ENCODE measurements at regions not wholly inside any gene's neighbourhood (a gene's known extent, or its start where the extent isn't known, plus 50 kb on each side); places are given as distances from the start of the nearest gene placed in this dataset.

DNA sequence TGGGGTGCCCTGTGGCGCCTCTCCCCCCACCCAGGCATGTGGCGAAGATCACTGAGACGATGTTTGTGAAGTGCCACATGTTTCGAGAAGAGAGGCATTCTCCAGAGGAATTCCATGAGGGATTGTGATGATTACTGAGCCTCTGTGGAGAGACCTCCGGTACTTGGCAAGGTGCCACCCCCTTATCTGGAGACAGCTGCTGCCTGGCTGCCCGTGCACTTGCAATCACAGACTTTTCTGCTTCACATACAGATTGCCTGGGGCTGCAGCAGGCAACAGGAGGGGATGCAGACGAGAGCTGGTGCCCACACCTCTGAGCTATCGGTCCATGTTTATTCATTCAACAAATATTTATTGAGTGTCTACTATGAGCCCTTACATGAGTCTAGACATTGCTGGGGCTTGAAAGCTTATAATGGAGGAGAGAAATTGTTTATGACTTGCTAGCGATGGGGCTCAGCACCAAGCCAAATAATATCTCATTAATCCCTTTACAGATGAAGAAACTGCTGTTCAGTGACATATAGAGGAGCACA is 317.2 kb upstream of the ZFHX3 start:
- TF ChIP-seq CTCF (IDR thresholded peaks at IDR 0.05) (no peak), EP300 (IDR thresholded peaks at IDR 0.05) (no peak), POLR2AphosphoS5 (IDR thresholded peaks at IDR 0.05) (no peak), POLR2A (IDR thresholded peaks at IDR 0.05) (no peak)
- peaks cover 16% of the 10 kb centered on the region for H3K27me3 ChIP-seq
- no peaks in the 10 kb centered on the region for H3K36me3 ChIP-seq
- no peak overlapping the region for H3K4me3 ChIP-seq
- no peaks in the 10 kb centered on the region for H3K4me1 ChIP-seq
- H3K9me3 ChIP-seq: no peaks in the 10 kb centered on the region
- no peak for DNase-seq (ENCODE audit: low spot score in 2 of 2)
- WGBS: 22% methylated on average over 9 of the region's 9 CpGs
- H3K27ac ChIP-seq: no peak overlapping the region

GRCh38 chr16:73364413-73364812 is 316.5 kb upstream of the ZFHX3 start:
- H3K36me3 ChIP-seq: no peaks in the 10 kb centered on the region
- H3K9me3 ChIP-seq: no peaks in the 10 kb centered on the region
- no peaks in the 10 kb centered on the region for H3K4me1 ChIP-seq
- no peak overlapping the region for H3K27ac ChIP-seq
- H3K27me3 ChIP-seq: peaks cover 15% of the 10 kb centered on the region
- H3K4me3 ChIP-seq: no peak overlapping the region
- no peak for DNase-seq (ENCODE audit: low spot score in 2 of 2)
- TF ChIP-seq POLR2A (IDR thresholded peaks at IDR 0.05): no peak
- no peak for TF ChIP-seq POLR2AphosphoS5 (IDR thresholded peaks at IDR 0.05)
- WGBS: 61% methylated on average over 6 of the region's 6 CpGs

GRCh38 chr16:73361061-73361460 is 313.1 kb upstream of the ZFHX3 start:
- DNase-seq (ENCODE audit: low spot score in 2 of 2): no peak
- H3K9me3 ChIP-seq: no peaks in the 10 kb centered on the region
- H3K4me3 ChIP-seq: no peak overlapping the region
- H3K27ac ChIP-seq: no peak overlapping the region
- 61% methylated on average over 9 of the region's 9 CpGs for WGBS
- no peak for TF ChIP-seq CTCF (IDR thresholded peaks at IDR 0.05)
- TF ChIP-seq POLR2A (IDR thresholded peaks at IDR 0.05): no peak
- TF ChIP-seq EP300 (IDR thresholded peaks at IDR 0.05): no peak
- TF ChIP-seq POLR2AphosphoS5 (IDR thresholded peaks at IDR 0.05): no peak
- peaks cover 7% of the 10 kb centered on the region for H3K27me3 ChIP-seq
- no peaks in the 10 kb centered on the region for H3K36me3 ChIP-seq
- H3K4me1 ChIP-seq: no peaks in the 10 kb centered on the region

DNA sequence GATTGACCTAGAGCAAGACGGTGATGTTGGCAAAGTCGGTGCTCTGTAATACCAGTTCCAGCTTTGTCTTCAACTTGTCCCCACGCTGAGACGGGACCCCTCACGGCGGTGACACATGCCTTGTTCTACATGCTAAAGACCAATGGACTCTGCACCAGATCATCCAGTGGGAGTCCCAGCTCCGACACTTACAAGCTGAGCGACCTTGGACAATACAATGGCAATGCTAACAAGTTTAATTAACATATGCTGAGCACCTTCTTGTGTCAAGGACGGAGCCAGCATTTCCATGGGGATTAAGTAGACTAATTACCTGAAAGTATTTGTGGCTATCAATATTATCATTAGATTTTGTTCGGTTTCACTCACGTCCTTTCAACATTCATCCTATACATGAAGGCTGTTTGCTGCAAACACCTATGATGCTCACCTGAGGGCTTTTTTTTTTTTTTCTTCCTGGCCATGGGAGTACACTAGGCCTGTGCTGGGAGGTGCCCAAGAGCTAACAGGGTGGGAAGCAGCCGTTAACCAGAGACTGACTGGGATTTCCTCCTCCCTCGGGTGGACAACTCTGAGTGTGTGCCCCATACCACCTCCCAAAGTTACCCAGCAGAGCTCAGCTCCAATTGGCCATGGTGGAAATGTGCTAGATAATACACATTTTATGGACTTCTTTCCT is 308.6 kb upstream of the ZFHX3 start:
- DNase-seq (ENCODE audit: low spot score in 2 of 2): no peak
- no peak for TF ChIP-seq POLR2AphosphoS5 (IDR thresholded peaks at IDR 0.05)
- TF ChIP-seq POLR2A (IDR thresholded peaks at IDR 0.05): no peak
- no peak for TF ChIP-seq EP300 (IDR thresholded peaks at IDR 0.05)
- TF ChIP-seq CTCF (IDR thresholded peaks at IDR 0.05): no peak
- peaks cover 21% of the 10 kb centered on the region for H3K27me3 ChIP-seq
- H3K9me3 ChIP-seq: no peaks in the 10 kb centered on the region
- H3K4me1 ChIP-seq: no peaks in the 10 kb centered on the region
- H3K4me3 ChIP-seq: no peak overlapping the region
- H3K27ac ChIP-seq: no peak overlapping the region
- WGBS: 85% methylated on average over 13 of the region's 13 CpGs
- no peaks in the 10 kb centered on the region for H3K36me3 ChIP-seq

GRCh38 chr16:73355981-73356380 is 308.1 kb upstream of the ZFHX3 start:
- no peaks in the 10 kb centered on the region for H3K36me3 ChIP-seq
- no peak overlapping the region for H3K4me3 ChIP-seq
- no peaks in the 10 kb centered on the region for H3K9me3 ChIP-seq
- TF ChIP-seq POLR2AphosphoS5 (IDR thresholded peaks at IDR 0.05) (no peak), POLR2A (IDR thresholded peaks at IDR 0.05) (no peak), CTCF (IDR thresholded peaks at IDR 0.05) (no peak), EP300 (IDR thresholded peaks at IDR 0.05) (no peak)
- 86% methylated on average over 10 of the region's 10 CpGs for WGBS
- H3K4me1 ChIP-seq: no peaks in the 10 kb centered on the region
- H3K27ac ChIP-seq: no peak overlapping the region
- H3K27me3 ChIP-seq: peaks cover 21% of the 10 kb centered on the region
- no peak for DNase-seq (ENCODE audit: low spot score in 2 of 2)

Measured in suprapubic skin (tissue), 4 donors.